DOHH2 (cell line): ENCODE measurements at regions not wholly inside any gene's neighbourhood (a gene's known extent, or its start where the extent isn't known, plus 50 kb on each side); places are given as distances from the start of the nearest gene placed in this dataset.

Source experiments
- CTCF ChIP-seq: fragments of 200-600 bp; sonication (generic); IDR thresholded peaks from one replicate; pipeline ENCODE4 v1.5.1; 2014; ENCODE audit warnings: antibody characterized with exemption, mild to moderate bottlenecking, low read depth, low read length; ENCODE audit not compliant: poor library complexity, severe bottlenecking
- EZH2phosphoT487 ChIP-seq: fragments of 200-600 bp; sonication (generic); IDR thresholded peaks from 2 replicates; pipeline ENCODE4 v1.6.1; 2017; ENCODE audit warnings: borderline replicate concordance, mild to moderate bottlenecking, antibody characterized with exemption, low read length, moderate library complexity, mixed read lengths

GRCh38 chr9:1938135-1938534 is 77.0 kb upstream of the SMARCA2 start:
- TF ChIP-seq CTCF (no peak), EZH2phosphoT487 (no peak)
